Type B pancreatic cell (in vitro differentiated cells): ENCODE measurements at regions not wholly inside any gene's neighbourhood (a gene's known extent, or its start where the extent isn't known, plus 50 kb on each side); places are given as distances from the start of the nearest gene placed in this dataset.
A peak's percentile ranks its signal among the peaks of the same experiment; 100 is the strongest.

ENCODE experiments used
- DNase-seq: peaks from one replicate; pipeline ENCODE4 v3.0.0; 2021; ENCODE audit warnings: mixed read lengths; ENCODE audit not compliant: unreplicated experiment; ENCODE audit errors: extremely low spot score
- H3K27ac Mint-ChIP-seq: 2 replicates; pipeline ENCODE4 v1.8.0; 2021; ENCODE audit warnings: mild to moderate bottlenecking, mixed read lengths
- H3K27me3 Mint-ChIP-seq: 2 replicates; pipeline ENCODE4 v1.8.0; 2021; ENCODE audit warnings: mixed read lengths
- H3K36me3 Mint-ChIP-seq: 2 replicates; pipeline ENCODE4 v1.8.0; 2021; ENCODE audit warnings: mixed read lengths
- H3K4me1 Mint-ChIP-seq: one replicate; pipeline ENCODE4 v1.8.0; 2021; ENCODE audit warnings: mixed read lengths; ENCODE audit not compliant: unreplicated experiment
- H3K4me3 Mint-ChIP-seq: 2 replicates; pipeline ENCODE4 v1.8.0; 2021; ENCODE audit warnings: mild to moderate bottlenecking, mixed read lengths
- H3K9me3 Mint-ChIP-seq: 2 replicates; pipeline ENCODE4 v1.8.0; 2021; ENCODE audit warnings: mixed read lengths
- CTCF ChIP-seq: fragments of 200-600 bp; sonication (generic); conservative IDR thresholded peaks from 2 replicates; pipeline ENCODE4 v1.5.0; 2021; ENCODE audit warnings: antibody characterized with exemption, mild to moderate bottlenecking

GRCh38 chr2:242027676-242028450 is 158.3 kb downstream of the RTP5 start:
- no peak for TF ChIP-seq CTCF
- peaks cover 51% of the 10 kb centered on the region for H3K27me3 Mint-ChIP-seq
- no peaks in the 10 kb centered on the region for H3K4me1 Mint-ChIP-seq
- DNase-seq = peak; percentile 49
- no peaks in the 10 kb centered on the region for H3K36me3 Mint-ChIP-seq
- H3K27ac Mint-ChIP-seq = no peak overlapping the region
- no peak overlapping the region for H3K4me3 Mint-ChIP-seq
- no peaks in the 10 kb centered on the region for H3K9me3 Mint-ChIP-seq

GRCh38 chr2:242029422-242030225 is 160.1 kb downstream of the RTP5 start:
- no peak overlapping the region for H3K4me3 Mint-ChIP-seq
- no peaks in the 10 kb centered on the region for H3K4me1 Mint-ChIP-seq
- no peaks in the 10 kb centered on the region for H3K9me3 Mint-ChIP-seq
- H3K36me3 Mint-ChIP-seq = no peaks in the 10 kb centered on the region
- peak; percentile 44 for TF ChIP-seq CTCF
- DNase-seq = peak; percentile 62
- no peak overlapping the region for H3K27ac Mint-ChIP-seq
- H3K27me3 Mint-ChIP-seq = peaks cover 47% of the 10 kb centered on the region

GRCh38 chr2:242030226-242030575 is 160.7 kb downstream of the RTP5 start:
- Mint-ChIP-seq H3K4me3 (no peak overlapping the region), H3K36me3 (no peaks in the 10 kb centered on the region), H3K9me3 (no peaks in the 10 kb centered on the region), H3K4me1 (no peaks in the 10 kb centered on the region), H3K27ac (no peak overlapping the region), H3K27me3 (peaks cover 44% of the 10 kb centered on the region)
- peak; percentile 60 for DNase-seq
- TF ChIP-seq CTCF = no peak

- Mint-ChIP-seq H3K27ac (no peak overlapping the region), H3K36me3 (no peaks in the 10 kb centered on the region), H3K4me3 (no peak overlapping the region), H3K9me3 (no peaks in the 10 kb centered on the region), H3K27me3 (peaks cover 44% of the 10 kb centered on the region), H3K4me1 (no peaks in the 10 kb centered on the region)
- TF ChIP-seq CTCF = no peak
- DNase-seq = peak; percentile 39
Measured at GRCh38 chr2:242030858-242031257, 161.3 kb downstream of the RTP5 start.

GRCh38 chr2:242031481-242032019 is 162.0 kb downstream of the RTP5 start:
- Mint-ChIP-seq H3K27me3 (peaks cover 41% of the 10 kb centered on the region), H3K4me3 (no peak overlapping the region), H3K9me3 (no peaks in the 10 kb centered on the region), H3K27ac (no peak overlapping the region), H3K36me3 (no peaks in the 10 kb centered on the region), H3K4me1 (no peaks in the 10 kb centered on the region)
- TF ChIP-seq CTCF = no peak
- peak; percentile 56 for DNase-seq
